CD4-positive, alpha-beta T cell treated with Interferon gamma for 1 hour (primary cell): ENCODE measurements at regions not wholly inside any gene's neighbourhood (a gene's known extent, or its start where the extent isn't known, plus 50 kb on each side); places are given as distances from the start of the nearest gene placed in this dataset.
"Not testable (repeated sequence)": the region's sequence is repeated elsewhere in the genome, so short reads cannot be mapped to it uniquely, and the experiment has no call there.

Experiments used
- DNase-seq: peaks from one replicate; pipeline ENCODE4 v3.0.0-alpha.2; 2020

- DNase-seq: no peak
These were observed 93.3 kb downstream of the ACTL7B start for GRCh38 chr9:108762348-108763055.

GRCh38 chr9:108761655-108762347, 94.0 kb downstream of the ACTL7B start:
- peak; percentile 6 for DNase-seq

GRCh38 chr9:108760841-108761240, 94.9 kb downstream of the ACTL7B start:
- DNase-seq: no peak

GRCh38 chr9:108759835-108760234, 96.0 kb downstream of the ACTL7B start:
- no peak for DNase-seq

GRCh38 chr9:108759399-108759798, 96.4 kb downstream of the ACTL7B start:
- no peak for DNase-seq

GRCh38 chr9:108756746-108757490, 98.9 kb downstream of the ACTL7B start:
- DNase-seq: no peak

GRCh38 chr9:108755979-108756378, 99.8 kb downstream of the ACTL7B start:
- DNase-seq: no peak

- no peak for DNase-seq
These were observed 104.4 kb downstream of the ACTL7B start for GRCh38 chr9:108751369-108751768.

GRCh38 chr9:108750661-108751215, 105.0 kb downstream of the ACTL7B start:
- no peak for DNase-seq

GRCh38 chr9:108748776-108749175, 107.0 kb downstream of the ACTL7B start:
- DNase-seq: no peak

- DNase-seq: no peak
These were observed 108.9 kb downstream of the ACTL7B start for GRCh38 chr9:108746864-108747263.

- DNase-seq: no peak
These were observed 109.8 kb downstream of the ACTL7B start for GRCh38 chr9:108746001-108746400.

- DNase-seq: no peak
These were observed 111.1 kb downstream of the ACTL7B start for GRCh38 chr9:108744641-108745040.

GRCh38 chr9:108743901-108744371, 111.8 kb downstream of the ACTL7B start:
- DNase-seq: no peak

- DNase-seq: no peak
These were observed 112.4 kb downstream of the ACTL7B start for GRCh38 chr9:108743416-108743815.

GRCh38 chr9:108742191-108742590, 113.6 kb downstream of the ACTL7B start:
- no peak for DNase-seq

- not testable (repeated sequence) for DNase-seq
These were observed 124.5 kb downstream of the ACTL7B start for GRCh38 chr9:108731292-108731691.

GRCh38 chr9:108727580-108728111, 128.1 kb downstream of the ACTL7B start:
- DNase-seq: no peak

- no peak for DNase-seq
These were observed 131.1 kb downstream of the ACTL7B start for GRCh38 chr9:108724652-108725051.

GRCh38 chr9:108724122-108724521, 131.7 kb downstream of the ACTL7B start:
- DNase-seq: no peak

- DNase-seq: no peak
These were observed 133.4 kb downstream of the ACTL7B start for GRCh38 chr9:108722396-108722795.

- DNase-seq: no peak
These were observed 135.6 kb downstream of the ACTL7B start for GRCh38 chr9:108720191-108720642.

GRCh38 chr9:108710424-108710823, 145.4 kb downstream of the ACTL7B start:
- DNase-seq: no peak
